AG09309 (cell line): ENCODE measurements at regions not wholly inside any gene's neighbourhood (a gene's known extent, or its start where the extent isn't known, plus 50 kb on each side); places are given as distances from the start of the nearest gene placed in this dataset.
"Not testable (repeated sequence)": the region's sequence is repeated elsewhere in the genome, so short reads cannot be mapped to it uniquely, and the experiment has no call there.

Experiments
- DNase-seq: peaks from one replicate; pipeline ENCODE4 v3.0.0-alpha.2; 2010; ENCODE audit warnings: low read depth
- H3K4me3 ChIP-seq: 2 replicates; pipeline ENCODE4 v1.5.1; 2011; ENCODE audit warnings: mild to moderate bottlenecking, low read depth, low read length, moderate library complexity; ENCODE audit not compliant: control insufficient read depth
- TF ChIP-seq, protein P1 (sequence below): IDR thresholded peaks from 2 replicates; pipeline ENCODE4 v1.5.1; 2011; ENCODE audit warnings: mild to moderate bottlenecking, low read depth, low read length, inconsistent platforms; ENCODE audit not compliant: insufficient read depth, control insufficient read depth; ENCODE audit errors: missing control alignments

DNA sequence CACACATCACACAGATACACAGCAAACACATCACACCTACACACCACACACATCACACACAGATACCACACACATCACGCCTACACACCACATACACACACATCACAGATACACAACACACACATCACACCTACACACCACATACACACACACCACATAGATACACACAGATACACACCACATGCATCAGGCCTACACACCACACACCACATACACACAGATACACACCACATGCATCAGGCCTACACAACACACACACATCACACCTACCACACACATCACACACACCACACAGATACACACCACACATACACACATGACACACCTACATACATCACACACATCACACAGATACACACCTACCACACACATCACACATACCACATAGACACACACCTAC lies 158.8 kb downstream of the NDUFA10 start:
- DNase-seq = no peak
- H3K4me3 ChIP-seq = no peak overlapping the region
- TF ChIP-seq, protein P1, sequence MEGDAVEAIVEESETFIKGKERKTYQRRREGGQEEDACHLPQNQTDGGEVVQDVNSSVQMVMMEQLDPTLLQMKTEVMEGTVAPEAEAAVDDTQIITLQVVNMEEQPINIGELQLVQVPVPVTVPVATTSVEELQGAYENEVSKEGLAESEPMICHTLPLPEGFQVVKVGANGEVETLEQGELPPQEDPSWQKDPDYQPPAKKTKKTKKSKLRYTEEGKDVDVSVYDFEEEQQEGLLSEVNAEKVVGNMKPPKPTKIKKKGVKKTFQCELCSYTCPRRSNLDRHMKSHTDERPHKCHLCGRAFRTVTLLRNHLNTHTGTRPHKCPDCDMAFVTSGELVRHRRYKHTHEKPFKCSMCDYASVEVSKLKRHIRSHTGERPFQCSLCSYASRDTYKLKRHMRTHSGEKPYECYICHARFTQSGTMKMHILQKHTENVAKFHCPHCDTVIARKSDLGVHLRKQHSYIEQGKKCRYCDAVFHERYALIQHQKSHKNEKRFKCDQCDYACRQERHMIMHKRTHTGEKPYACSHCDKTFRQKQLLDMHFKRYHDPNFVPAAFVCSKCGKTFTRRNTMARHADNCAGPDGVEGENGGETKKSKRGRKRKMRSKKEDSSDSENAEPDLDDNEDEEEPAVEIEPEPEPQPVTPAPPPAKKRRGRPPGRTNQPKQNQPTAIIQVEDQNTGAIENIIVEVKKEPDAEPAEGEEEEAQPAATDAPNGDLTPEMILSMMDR = no peak

DNA sequence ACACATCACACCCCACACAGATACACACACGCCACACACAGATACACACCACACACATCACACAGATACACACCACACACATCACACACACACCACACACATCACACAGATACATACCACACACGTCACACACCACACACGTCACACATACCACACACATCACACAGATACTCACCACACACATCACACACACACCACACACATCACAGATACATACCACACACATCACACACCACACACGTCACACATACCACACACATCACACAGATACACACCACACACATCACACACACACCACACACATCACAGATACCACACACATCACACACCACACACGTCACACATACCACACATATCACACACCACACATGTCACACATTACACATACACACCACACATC lies 159.3 kb downstream of the NDUFA10 start:
- not testable (repeated sequence) for DNase-seq, H3K4me3 ChIP-seq

DNA sequence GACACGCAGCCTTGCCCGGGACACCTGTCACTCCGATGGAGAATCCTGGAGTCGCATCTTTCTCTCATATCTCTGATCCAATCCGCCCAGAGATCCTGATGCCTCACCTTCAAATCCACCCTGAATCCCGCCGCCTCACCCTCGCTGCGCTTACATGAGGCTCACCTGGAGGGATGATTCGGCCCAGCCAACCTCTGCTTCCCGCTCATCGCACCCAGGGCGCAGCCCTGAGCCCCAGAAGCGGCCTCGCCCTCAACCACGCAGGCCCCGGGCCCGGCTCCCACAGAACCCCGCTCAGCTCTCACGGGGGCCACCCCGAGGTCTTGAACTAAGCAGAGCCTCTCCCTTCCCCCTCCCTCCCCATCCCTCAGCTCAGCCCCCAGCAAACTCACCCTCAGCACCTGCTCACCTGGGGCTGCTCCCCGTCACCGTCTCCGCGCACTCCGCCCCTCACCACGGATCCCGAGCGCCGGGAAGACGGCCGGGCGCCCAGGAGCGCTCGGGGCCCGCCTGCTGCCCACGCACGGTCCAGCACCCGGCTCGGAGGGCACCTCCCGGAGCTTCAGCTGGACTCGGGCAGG lies 160.0 kb downstream of the NDUFA10 start:
- TF ChIP-seq, protein P1 = no peak
- H3K4me3 ChIP-seq = no peak overlapping the region
- DNase-seq = no peak

DNA sequence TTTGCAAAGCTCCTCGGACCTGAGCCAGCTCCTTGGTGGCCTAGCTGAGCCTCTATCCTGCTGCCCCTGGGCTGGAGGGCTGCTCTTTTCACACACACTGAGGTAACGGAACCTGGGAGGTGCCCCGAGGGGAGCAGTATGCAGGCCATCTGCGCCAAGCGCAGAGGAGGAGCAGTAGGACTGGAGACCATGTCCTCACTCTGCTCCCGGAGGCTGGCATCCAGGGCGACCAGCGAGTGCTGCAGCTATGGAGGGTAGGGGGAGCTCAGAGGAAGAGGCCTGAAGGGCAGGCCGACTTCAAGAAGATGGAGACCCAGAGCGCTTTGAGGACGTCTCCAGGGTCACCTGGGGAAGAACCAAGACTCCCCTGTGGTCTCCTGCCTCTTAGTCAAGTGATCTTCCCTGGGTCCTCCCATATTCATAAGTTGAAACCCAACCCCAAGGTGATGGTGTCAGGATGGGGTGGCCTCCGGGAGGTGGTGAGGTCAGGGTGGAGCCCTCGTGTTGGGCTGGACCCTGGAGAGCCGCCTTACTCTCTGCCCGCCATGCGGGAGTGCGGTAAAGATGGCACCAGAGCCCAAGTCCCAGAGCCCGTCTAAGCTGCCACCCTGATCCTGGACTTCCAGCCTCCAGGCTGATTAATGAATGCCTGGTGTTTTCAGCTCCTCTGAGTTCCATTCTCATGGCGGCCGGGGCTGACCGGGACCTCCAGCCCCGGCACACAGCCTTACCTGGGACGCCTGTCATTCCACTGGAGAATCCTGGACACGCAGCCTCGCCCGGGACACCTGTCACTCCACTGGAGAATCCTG lies 160.7 kb downstream of the NDUFA10 start:
- DNase-seq = no peak
- H3K4me3 ChIP-seq = no peak overlapping the region
- TF ChIP-seq, protein P1 = no peak

DNA sequence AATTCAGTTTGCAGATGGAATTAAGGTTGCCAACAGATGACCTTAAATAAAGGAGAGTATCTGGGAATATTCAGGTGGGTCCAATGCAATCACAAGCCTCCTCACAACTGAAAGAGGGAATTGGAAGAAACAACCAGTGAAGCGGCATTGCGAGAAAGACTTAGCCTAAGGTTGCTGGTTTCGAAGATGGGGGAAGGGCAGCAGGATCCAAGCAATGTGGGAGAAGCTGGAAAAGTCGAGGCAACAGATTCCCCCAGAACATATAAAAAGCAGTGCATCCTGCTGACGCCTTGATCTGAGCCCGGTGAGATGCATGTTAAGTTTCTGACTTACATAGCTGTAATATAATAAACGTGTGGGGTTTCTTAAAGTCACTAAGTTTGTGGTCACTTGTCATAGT lies 162.5 kb downstream of the NDUFA10 start:
- TF ChIP-seq, protein P1 = no peak
- H3K4me3 ChIP-seq = no peak overlapping the region
- DNase-seq = no peak

DNA sequence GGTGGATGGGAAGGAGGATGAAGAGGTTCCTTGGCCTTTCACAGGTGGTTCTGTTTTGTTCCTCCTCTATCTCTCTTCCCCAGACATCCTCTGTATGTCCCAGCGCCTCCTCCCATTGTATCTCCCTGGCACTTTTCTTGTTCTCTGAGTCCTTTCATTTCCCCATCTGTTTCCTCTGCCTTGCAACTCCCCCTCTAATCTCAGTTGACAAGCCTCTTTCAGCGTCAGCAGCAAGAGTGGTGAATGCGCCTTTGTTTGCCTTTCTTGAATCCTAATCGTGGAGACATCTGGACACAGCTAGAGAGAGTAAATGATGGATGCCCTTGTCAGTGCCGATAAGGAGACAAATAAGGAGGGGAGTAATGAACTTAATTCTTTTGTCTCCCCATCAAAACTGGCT lies 167.0 kb downstream of the NDUFA10 start:
- no peak for DNase-seq

DNA sequence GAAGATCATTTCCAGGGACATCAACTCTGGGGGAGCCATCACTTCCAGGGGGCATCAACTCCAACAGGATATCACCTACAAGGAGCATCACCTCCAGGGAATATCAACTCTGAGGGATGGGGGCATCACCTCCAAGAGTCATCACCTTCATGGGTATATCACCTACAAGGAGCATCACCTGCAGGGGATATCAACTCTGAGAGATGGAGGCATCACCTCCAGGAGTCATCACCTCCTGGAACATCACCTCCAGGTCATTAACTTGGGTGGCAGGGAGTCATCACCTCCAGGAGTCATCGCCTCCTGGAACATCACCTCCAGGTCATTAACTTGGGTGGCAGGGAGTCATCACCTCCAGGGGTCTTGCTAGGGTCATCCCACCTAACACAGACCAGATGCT lies 167.6 kb downstream of the NDUFA10 start:
- DNase-seq = no peak
- no peak overlapping the region for H3K4me3 ChIP-seq
- TF ChIP-seq, protein P1 = no peak

More for the DNA sequence above, 167.0 kb downstream of the NDUFA10 start:
- TF ChIP-seq, protein P1 = no peak
- no peak overlapping the region for H3K4me3 ChIP-seq
